ENCODE measurements at regions not wholly inside any gene's neighbourhood (a gene's known extent, or its start where the extent isn't known, plus 50 kb on each side); places are given as distances from the start of the nearest gene placed in this dataset.

DNA sequence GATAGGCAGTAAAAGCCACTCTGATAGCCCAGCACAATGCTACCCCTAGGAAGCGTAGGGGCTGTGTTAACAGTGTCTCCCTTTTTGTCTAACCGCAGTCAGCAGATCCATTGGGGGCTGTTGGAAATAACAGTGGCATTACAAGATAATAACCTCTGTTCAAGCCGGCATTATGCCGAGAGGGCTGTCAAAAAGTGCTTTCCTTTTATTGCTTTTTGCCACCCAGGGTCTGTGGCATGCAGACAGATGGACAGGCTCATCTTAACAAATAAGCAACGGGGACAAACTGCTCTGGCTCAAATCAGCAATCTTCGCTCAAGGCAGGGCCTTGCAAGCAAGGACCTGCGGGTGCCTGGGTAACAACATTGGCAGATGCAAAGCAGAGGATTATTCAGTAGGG lies 123.3 kb downstream of the TLR4 start:
- no peaks in the 10 kb centered on the region for H3K4me1 ChIP-seq (ENCODE audit: insufficient read depth)
- Mint-ChIP-seq H3K4me1 (peaks cover 3% of the 10 kb centered on the region; the same call in 2 of the 3 replicates), H3K9me3 (peaks cover 60% of the 10 kb centered on the region), H3K27me3 (ENCODE audit: insufficient read depth, low read depth, poor library complexity) (peaks cover 8% of the 10 kb centered on the region), H3K36me3 (ENCODE audit: low read depth) (no peaks in the 10 kb centered on the region), H3K4me3 (no peak overlapping the region), H3K27ac (no peak overlapping the region)
- no peak for DNase-seq (ENCODE audit: low spot score)
- peak overlapping the region; percentile 83; the same call in 1 of the 2 replicates for H2AFZ ChIP-seq
- no peaks in the 10 kb centered on the region for H3K79me2 ChIP-seq (replicated peaks; ENCODE audit: insufficient read depth)
- ATAC-seq = no peak
- H3F3A ChIP-seq (replicated peaks; ENCODE audit: low read depth) = no peaks in the 10 kb centered on the region
- no peaks in the 10 kb centered on the region for H3K27me3 ChIP-seq (ENCODE audit: insufficient read depth)
- H4K20me1 ChIP-seq (replicated peaks; ENCODE audit: insufficient read depth) = no peaks in the 10 kb centered on the region
- H3K4me2 ChIP-seq = no peak overlapping the region
- no peaks in the 10 kb centered on the region for H3K9me2 ChIP-seq (ENCODE audit: insufficient read depth)
- no peak overlapping the region for H3K4me3 ChIP-seq
- TF ChIP-seq JUNB (IDR thresholded peaks at IDR 0.05; ENCODE audit: unreplicated experiment) (no peak), POLR2AphosphoS5 (IDR thresholded peaks at IDR 0.05; ENCODE audit: low read depth) (no peak), ZNF114 (CRISPR knock-in tag; IDR thresholded peaks at IDR 0.05) (no peak), CTCF (conservative IDR thresholded peaks at IDR 0.05; ENCODE audit: low read depth in 2 of 2) (no peak), ZNF331 (CRISPR knock-in tag; IDR thresholded peaks at IDR 0.05; ENCODE audit: low read depth) (no peak), EZH2 (IDR thresholded peaks at IDR 0.05; ENCODE audit: low read depth, unreplicated experiment) (no peak), STAT1 (IDR thresholded peaks at IDR 0.05; ENCODE audit: unreplicated experiment) (no peak), ETS1 (IDR thresholded peaks at IDR 0.05) (no peak), EZH2phosphoT487 (IDR thresholded peaks at IDR 0.05; ENCODE audit: unreplicated experiment) (no peak), CREB1 (CRISPR knock-in tag; IDR thresholded peaks at IDR 0.05; ENCODE audit: low read depth) (no peak), NANOG (IDR thresholded peaks at IDR 0.05; ENCODE audit: borderline replicate concordance) (no peak)
- TF ChIP-seq, protein P1, sequence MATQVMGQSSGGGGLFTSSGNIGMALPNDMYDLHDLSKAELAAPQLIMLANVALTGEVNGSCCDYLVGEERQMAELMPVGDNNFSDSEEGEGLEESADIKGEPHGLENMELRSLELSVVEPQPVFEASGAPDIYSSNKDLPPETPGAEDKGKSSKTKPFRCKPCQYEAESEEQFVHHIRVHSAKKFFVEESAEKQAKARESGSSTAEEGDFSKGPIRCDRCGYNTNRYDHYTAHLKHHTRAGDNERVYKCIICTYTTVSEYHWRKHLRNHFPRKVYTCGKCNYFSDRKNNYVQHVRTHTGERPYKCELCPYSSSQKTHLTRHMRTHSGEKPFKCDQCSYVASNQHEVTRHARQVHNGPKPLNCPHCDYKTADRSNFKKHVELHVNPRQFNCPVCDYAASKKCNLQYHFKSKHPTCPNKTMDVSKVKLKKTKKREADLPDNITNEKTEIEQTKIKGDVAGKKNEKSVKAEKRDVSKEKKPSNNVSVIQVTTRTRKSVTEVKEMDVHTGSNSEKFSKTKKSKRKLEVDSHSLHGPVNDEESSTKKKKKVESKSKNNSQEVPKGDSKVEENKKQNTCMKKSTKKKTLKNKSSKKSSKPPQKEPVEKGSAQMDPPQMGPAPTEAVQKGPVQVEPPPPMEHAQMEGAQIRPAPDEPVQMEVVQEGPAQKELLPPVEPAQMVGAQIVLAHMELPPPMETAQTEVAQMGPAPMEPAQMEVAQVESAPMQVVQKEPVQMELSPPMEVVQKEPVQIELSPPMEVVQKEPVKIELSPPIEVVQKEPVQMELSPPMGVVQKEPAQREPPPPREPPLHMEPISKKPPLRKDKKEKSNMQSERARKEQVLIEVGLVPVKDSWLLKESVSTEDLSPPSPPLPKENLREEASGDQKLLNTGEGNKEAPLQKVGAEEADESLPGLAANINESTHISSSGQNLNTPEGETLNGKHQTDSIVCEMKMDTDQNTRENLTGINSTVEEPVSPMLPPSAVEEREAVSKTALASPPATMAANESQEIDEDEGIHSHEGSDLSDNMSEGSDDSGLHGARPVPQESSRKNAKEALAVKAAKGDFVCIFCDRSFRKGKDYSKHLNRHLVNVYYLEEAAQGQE (IDR thresholded peaks at IDR 0.05; ENCODE audit: unreplicated experiment) = no peak
- TF ChIP-seq, protein P2, sequence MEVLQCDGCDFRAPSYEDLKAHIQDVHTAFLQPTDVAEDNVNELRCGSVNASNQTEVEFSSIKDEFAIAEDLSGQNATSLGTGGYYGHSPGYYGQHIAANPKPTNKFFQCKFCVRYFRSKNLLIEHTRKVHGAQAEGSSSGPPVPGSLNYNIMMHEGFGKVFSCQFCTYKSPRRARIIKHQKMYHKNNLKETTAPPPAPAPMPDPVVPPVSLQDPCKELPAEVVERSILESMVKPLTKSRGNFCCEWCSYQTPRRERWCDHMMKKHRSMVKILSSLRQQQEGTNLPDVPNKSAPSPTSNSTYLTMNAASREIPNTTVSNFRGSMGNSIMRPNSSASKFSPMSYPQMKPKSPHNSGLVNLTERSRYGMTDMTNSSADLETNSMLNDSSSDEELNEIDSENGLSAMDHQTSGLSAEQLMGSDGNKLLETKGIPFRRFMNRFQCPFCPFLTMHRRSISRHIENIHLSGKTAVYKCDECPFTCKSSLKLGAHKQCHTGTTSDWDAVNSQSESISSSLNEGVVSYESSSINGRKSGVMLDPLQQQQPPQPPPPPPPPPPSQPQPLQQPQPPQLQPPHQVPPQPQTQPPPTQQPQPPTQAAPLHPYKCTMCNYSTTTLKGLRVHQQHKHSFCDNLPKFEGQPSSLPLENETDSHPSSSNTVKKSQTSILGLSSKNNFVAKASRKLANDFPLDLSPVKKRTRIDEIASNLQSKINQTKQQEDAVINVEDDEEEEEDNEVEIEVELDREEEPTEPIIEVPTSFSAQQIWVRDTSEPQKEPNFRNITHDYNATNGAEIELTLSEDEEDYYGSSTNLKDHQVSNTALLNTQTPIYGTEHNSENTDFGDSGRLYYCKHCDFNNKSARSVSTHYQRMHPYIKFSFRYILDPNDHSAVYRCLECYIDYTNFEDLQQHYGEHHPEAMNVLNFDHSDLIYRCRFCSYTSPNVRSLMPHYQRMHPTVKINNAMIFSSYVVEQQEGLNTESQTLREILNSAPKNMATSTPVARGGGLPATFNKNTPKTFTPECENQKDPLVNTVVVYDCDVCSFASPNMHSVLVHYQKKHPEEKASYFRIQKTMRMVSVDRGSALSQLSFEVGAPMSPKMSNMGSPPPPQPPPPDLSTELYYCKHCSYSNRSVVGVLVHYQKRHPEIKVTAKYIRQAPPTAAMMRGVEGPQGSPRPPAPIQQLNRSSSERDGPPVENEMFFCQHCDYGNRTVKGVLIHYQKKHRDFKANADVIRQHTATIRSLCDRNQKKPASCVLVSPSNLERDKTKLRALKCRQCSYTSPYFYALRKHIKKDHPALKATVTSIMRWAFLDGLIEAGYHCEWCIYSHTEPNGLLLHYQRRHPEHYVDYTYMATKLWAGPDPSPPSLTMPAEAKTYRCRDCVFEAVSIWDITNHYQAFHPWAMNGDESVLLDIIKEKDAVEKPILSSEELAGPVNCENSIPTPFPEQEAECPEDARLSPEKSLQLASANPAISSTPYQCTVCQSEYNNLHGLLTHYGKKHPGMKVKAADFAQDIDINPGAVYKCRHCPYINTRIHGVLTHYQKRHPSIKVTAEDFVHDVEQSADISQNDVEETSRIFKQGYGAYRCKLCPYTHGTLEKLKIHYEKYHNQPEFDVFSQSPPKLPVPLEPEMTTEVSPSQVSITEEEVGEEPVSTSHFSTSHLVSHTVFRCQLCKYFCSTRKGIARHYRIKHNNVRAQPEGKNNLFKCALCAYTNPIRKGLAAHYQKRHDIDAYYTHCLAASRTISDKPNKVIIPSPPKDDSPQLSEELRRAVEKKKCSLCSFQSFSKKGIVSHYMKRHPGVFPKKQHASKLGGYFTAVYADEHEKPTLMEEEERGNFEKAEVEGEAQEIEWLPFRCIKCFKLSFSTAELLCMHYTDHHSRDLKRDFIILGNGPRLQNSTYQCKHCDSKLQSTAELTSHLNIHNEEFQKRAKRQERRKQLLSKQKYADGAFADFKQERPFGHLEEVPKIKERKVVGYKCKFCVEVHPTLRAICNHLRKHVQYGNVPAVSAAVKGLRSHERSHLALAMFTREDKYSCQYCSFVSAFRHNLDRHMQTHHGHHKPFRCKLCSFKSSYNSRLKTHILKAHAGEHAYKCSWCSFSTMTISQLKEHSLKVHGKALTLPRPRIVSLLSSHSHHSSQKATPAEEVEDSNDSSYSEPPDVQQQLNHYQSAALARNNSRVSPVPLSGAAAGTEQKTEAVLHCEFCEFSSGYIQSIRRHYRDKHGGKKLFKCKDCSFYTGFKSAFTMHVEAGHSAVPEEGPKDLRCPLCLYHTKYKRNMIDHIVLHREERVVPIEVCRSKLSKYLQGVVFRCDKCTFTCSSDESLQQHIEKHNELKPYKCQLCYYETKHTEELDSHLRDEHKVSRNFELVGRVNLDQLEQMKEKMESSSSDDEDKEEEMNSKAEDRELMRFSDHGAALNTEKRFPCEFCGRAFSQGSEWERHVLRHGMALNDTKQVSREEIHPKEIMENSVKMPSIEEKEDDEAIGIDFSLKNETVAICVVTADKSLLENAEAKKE (CRISPR knock-in tag; IDR thresholded peaks at IDR 0.05) = no peak
- H3K27ac ChIP-seq (ENCODE audit: low read depth) = no peak overlapping the region
- no peaks in the 10 kb centered on the region for H3K36me3 ChIP-seq (ENCODE audit: insufficient read depth)

Measured in GM23338 (cell line).